ENCODE measurements at regions not wholly inside any gene's neighbourhood (a gene's known extent, or its start where the extent isn't known, plus 50 kb on each side); places are given as distances from the start of the nearest gene placed in this dataset.

DNA sequence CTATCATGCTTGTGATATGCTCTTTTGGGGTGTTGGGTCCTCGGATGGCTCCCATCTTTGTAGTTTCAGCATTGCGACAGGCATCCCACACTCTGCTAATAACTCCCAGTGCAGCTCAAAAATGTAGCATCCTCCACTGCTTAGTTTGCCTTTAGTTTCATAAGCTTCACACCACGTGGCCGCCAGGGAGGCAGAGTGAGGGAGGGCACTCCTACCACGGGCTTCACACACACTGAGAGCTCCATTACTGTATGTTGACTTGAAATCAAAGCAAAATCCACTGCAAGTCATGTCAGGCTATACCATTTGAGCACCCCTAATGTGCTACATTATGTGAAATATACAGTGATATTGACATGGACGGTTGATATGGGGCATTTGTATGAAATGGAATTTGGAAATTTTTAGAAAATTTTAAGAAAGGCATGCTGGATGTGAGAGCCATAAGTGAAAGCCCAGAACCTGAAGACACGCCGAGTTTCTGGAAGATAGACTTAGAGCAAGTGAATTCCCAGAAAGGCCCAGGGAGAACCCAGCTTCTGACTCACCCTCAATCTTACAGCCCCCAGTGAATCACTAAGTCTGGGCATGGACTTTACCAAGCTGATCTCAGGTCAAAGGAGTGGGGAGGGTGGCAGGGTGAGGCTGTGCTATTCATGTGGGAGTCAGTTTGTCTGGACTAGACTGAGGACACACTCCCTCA, 94.1 kb downstream of the HSPH1 start:
- no peak for DNase-seq (ENCODE audit: low spot score)
- in situ Hi-C loops (cut with MboI; ENCODE audit: low sequenced_read_pairs, unreplicated experiment), result no loop called here
- TF ChIP-seq, protein P1, sequence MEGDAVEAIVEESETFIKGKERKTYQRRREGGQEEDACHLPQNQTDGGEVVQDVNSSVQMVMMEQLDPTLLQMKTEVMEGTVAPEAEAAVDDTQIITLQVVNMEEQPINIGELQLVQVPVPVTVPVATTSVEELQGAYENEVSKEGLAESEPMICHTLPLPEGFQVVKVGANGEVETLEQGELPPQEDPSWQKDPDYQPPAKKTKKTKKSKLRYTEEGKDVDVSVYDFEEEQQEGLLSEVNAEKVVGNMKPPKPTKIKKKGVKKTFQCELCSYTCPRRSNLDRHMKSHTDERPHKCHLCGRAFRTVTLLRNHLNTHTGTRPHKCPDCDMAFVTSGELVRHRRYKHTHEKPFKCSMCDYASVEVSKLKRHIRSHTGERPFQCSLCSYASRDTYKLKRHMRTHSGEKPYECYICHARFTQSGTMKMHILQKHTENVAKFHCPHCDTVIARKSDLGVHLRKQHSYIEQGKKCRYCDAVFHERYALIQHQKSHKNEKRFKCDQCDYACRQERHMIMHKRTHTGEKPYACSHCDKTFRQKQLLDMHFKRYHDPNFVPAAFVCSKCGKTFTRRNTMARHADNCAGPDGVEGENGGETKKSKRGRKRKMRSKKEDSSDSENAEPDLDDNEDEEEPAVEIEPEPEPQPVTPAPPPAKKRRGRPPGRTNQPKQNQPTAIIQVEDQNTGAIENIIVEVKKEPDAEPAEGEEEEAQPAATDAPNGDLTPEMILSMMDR (IDR thresholded peaks at IDR 0.05; ENCODE audit: borderline replicate concordance, control extremely low read depth, extremely low read depth, insufficient read depth, missing control alignments), result no peak

- TF ChIP-seq, protein P1 (IDR thresholded peaks at IDR 0.05; ENCODE audit: borderline replicate concordance, control extremely low read depth, extremely low read depth, insufficient read depth, missing control alignments), result no peak
- in situ Hi-C loops (cut with MboI; ENCODE audit: low sequenced_read_pairs, unreplicated experiment), result no loop called here
- no peak for DNase-seq (ENCODE audit: low spot score)
Measured at GRCh38 chr13:31064636-31065035, 97.1 kb downstream of the HSPH1 start.

DNA sequence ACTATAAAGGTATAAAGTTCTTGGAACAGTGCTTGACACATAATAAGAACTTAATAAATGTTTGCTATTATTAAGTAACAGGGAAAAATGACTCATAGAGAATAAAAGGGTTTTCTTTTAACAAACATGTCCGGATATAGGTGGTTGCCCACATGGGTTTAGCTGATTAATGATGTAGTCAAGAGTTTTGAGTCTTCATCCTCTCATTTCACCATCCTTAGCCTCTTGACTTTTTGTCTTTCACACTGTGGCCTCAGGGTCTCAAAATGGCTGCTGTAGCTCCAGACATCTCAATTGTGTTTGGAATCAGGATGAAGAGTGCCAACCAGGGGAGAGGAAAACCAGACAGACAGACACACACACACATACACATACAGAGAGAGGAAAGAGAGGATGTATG, 97.9 kb downstream of the HSPH1 start:
- TF ChIP-seq, protein P1 (IDR thresholded peaks at IDR 0.05; ENCODE audit: borderline replicate concordance, control extremely low read depth, extremely low read depth, insufficient read depth, missing control alignments), result no peak
- no peak for DNase-seq (ENCODE audit: low spot score)
- in situ Hi-C loops (cut with MboI; ENCODE audit: low sequenced_read_pairs, unreplicated experiment), result no loop called here

GRCh38 chr13:31060655-31061054, 101.0 kb downstream of the HSPH1 start:
- in situ Hi-C loops (cut with MboI; ENCODE audit: low sequenced_read_pairs, unreplicated experiment), result no loop called here
- TF ChIP-seq, protein P1 (IDR thresholded peaks at IDR 0.05; ENCODE audit: borderline replicate concordance, control extremely low read depth, extremely low read depth, insufficient read depth, missing control alignments), result no peak
- no peak for DNase-seq (ENCODE audit: low spot score)

GRCh38 chr13:31060220-31060619, 101.5 kb downstream of the HSPH1 start:
- DNase-seq (ENCODE audit: low spot score), result no peak
- in situ Hi-C loops (cut with MboI; ENCODE audit: low sequenced_read_pairs, unreplicated experiment), result no loop called here
- TF ChIP-seq, protein P1 (IDR thresholded peaks at IDR 0.05; ENCODE audit: borderline replicate concordance, control extremely low read depth, extremely low read depth, insufficient read depth, missing control alignments), result no peak

DNA sequence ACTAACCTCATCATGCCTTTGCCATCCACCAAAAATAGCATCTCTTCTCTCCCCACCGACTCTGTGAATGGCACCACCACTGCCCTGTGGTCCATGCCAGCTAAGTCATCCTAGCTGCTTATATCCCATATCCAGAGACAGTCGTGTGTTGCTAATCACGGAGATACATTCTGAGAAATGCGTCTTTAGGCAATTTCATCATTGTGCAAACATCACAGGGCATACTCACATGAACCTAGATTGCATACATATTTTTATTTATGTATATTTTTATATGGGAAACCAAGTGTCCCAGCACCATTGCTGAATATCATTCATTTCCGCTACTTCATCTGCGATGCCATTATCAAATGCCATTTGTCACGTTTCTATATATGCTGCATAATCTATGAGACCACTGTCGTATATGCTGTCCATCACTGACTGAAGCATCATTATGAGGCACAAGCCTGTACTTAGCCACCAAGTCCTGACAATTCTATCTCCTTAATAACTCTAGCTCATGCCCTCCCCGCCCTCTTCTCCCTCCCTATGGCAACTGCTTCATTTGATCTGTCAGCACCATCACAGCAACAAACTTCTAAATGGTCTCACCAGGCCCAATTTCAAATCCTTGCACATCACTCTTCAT, 104.2 kb downstream of the HSPH1 start:
- TF ChIP-seq, protein P1 (IDR thresholded peaks at IDR 0.05; ENCODE audit: borderline replicate concordance, control extremely low read depth, extremely low read depth, insufficient read depth, missing control alignments), result no peak
- in situ Hi-C loops (cut with MboI; ENCODE audit: low sequenced_read_pairs, unreplicated experiment), result no loop called here
- no peak for DNase-seq (ENCODE audit: low spot score)

Measured in GM13976 (cell line).